ENCODE measurements at regions not wholly inside any gene's neighbourhood (a gene's known extent, or its start where the extent isn't known, plus 50 kb on each side); places are given as distances from the start of the nearest gene placed in this dataset.

DNA sequence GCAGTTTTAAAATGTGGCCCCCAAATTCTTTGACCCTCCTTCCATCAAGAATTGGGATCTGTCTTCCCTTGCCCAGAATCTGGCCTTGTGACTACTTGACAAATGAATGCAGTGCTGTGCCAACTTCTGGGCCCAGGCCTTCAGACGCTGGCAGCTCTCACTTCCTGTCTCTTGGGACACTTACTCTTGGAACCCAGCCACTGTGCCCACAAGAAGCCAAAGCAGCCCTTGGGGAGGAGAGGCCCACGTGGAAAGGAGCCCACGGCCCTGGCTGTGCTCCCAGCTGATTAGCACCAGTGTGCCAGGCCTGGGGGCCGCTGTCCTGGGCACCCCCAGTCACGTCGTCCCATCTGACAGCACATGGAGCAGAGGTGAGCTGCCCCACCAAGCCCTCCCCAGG lies 56.6 kb downstream of the RPL37A start (continued):
- TF ChIP-seq, protein P1, sequence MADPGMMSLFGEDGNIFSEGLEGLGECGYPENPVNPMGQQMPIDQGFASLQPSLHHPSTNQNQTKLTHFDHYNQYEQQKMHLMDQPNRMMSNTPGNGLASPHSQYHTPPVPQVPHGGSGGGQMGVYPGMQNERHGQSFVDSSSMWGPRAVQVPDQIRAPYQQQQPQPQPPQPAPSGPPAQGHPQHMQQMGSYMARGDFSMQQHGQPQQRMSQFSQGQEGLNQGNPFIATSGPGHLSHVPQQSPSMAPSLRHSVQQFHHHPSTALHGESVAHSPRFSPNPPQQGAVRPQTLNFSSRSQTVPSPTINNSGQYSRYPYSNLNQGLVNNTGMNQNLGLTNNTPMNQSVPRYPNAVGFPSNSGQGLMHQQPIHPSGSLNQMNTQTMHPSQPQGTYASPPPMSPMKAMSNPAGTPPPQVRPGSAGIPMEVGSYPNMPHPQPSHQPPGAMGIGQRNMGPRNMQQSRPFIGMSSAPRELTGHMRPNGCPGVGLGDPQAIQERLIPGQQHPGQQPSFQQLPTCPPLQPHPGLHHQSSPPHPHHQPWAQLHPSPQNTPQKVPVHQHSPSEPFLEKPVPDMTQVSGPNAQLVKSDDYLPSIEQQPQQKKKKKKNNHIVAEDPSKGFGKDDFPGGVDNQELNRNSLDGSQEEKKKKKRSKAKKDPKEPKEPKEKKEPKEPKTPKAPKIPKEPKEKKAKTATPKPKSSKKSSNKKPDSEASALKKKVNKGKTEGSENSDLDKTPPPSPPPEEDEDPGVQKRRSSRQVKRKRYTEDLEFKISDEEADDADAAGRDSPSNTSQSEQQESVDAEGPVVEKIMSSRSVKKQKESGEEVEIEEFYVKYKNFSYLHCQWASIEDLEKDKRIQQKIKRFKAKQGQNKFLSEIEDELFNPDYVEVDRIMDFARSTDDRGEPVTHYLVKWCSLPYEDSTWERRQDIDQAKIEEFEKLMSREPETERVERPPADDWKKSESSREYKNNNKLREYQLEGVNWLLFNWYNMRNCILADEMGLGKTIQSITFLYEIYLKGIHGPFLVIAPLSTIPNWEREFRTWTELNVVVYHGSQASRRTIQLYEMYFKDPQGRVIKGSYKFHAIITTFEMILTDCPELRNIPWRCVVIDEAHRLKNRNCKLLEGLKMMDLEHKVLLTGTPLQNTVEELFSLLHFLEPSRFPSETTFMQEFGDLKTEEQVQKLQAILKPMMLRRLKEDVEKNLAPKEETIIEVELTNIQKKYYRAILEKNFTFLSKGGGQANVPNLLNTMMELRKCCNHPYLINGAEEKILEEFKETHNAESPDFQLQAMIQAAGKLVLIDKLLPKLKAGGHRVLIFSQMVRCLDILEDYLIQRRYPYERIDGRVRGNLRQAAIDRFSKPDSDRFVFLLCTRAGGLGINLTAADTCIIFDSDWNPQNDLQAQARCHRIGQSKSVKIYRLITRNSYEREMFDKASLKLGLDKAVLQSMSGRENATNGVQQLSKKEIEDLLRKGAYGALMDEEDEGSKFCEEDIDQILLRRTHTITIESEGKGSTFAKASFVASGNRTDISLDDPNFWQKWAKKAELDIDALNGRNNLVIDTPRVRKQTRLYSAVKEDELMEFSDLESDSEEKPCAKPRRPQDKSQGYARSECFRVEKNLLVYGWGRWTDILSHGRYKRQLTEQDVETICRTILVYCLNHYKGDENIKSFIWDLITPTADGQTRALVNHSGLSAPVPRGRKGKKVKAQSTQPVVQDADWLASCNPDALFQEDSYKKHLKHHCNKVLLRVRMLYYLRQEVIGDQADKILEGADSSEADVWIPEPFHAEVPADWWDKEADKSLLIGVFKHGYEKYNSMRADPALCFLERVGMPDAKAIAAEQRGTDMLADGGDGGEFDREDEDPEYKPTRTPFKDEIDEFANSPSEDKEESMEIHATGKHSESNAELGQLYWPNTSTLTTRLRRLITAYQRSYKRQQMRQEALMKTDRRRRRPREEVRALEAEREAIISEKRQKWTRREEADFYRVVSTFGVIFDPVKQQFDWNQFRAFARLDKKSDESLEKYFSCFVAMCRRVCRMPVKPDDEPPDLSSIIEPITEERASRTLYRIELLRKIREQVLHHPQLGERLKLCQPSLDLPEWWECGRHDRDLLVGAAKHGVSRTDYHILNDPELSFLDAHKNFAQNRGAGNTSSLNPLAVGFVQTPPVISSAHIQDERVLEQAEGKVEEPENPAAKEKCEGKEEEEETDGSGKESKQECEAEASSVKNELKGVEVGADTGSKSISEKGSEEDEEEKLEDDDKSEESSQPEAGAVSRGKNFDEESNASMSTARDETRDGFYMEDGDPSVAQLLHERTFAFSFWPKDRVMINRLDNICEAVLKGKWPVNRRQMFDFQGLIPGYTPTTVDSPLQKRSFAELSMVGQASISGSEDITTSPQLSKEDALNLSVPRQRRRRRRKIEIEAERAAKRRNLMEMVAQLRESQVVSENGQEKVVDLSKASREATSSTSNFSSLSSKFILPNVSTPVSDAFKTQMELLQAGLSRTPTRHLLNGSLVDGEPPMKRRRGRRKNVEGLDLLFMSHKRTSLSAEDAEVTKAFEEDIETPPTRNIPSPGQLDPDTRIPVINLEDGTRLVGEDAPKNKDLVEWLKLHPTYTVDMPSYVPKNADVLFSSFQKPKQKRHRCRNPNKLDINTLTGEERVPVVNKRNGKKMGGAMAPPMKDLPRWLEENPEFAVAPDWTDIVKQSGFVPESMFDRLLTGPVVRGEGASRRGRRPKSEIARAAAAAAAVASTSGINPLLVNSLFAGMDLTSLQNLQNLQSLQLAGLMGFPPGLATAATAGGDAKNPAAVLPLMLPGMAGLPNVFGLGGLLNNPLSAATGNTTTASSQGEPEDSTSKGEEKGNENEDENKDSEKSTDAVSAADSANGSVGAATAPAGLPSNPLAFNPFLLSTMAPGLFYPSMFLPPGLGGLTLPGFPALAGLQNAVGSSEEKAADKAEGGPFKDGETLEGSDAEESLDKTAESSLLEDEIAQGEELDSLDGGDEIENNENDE (IDR thresholded peaks at IDR 0.05; ENCODE audit: insufficient replicate concordance, low read length) = no peak
- TF ChIP-seq CREB1 (IDR thresholded peaks at IDR 0.05) (no peak), KDM1A (IDR thresholded peaks at IDR 0.05; ENCODE audit: borderline replicate concordance, low read length) (no peak), CHD1 (IDR thresholded peaks at IDR 0.05; ENCODE audit: low read depth, low read length) (no peak), BACH1 (IDR thresholded peaks at IDR 0.05; ENCODE audit: low read length) (no peak), CHD2 (IDR thresholded peaks at IDR 0.05; ENCODE audit: low read length) (no peak), RAD21 (IDR thresholded peaks at IDR 0.05 in 1 of 2, conservative IDR thresholded peaks at IDR 0.05 in 1 of 2; ENCODE audit: low read depth in 2 of 2, low read length in 2 of 2) (no peak), SIX5 (IDR thresholded peaks at IDR 0.05; ENCODE audit: low read depth, low read length) (no peak), JUND (IDR thresholded peaks at IDR 0.05; ENCODE audit: low read length) (no peak)
